Forelimb muscle (tissue), 1 donor: ENCODE measurements at regions not wholly inside any gene's neighbourhood (a gene's known extent, or its start where the extent isn't known, plus 50 kb on each side); places are given as distances from the start of the nearest gene placed in this dataset.

Experiments used
- DNase-seq: peaks from one replicate; pipeline ENCODE4 v3.0.0-alpha.2; 2013; ENCODE audit warnings: low read depth

DNA sequence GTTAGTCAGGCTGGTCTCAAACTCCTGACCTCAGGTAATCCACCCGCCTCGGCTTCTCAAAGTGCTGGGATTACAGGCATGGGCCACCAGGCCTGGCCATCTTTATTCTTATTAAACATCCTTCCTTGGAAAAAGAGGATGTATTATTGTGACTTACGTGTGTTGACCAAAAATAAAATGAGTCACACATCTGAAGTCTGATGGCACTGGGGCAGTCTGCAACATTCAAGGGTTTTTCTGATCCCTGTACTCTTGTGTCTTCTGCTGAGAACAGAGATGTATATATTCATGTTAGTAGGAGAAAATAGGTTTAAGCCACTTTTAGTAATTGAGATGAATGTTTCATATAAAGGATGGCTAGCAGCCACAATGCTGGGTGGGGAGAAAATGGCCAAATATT lies 129.9 kb upstream of the RIPOR2 start:
- no peak for DNase-seq

GRCh38 chr6:25066593-25066992 lies 130.8 kb upstream of the RIPOR2 start:
- no peak for DNase-seq

DNA sequence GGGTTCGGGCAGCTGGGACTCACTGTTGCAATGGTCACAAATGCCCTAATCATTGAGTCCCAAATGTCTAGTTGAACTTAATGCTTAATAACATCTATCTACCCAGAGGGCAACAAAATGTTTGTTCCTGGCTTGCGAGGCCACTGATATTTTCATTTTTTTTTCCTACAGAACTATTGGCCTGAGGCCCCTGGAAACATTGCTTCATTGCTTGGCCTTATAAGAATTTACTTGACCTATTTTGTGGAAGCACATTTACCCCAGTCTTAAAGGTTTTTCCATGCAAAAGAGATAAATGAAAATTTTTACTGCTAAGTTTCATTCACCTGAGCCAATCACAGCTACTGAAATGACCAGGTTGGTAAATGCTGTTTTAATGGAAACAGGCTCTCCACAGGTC lies 133.1 kb upstream of the RIPOR2 start:
- no peak for DNase-seq

DNA sequence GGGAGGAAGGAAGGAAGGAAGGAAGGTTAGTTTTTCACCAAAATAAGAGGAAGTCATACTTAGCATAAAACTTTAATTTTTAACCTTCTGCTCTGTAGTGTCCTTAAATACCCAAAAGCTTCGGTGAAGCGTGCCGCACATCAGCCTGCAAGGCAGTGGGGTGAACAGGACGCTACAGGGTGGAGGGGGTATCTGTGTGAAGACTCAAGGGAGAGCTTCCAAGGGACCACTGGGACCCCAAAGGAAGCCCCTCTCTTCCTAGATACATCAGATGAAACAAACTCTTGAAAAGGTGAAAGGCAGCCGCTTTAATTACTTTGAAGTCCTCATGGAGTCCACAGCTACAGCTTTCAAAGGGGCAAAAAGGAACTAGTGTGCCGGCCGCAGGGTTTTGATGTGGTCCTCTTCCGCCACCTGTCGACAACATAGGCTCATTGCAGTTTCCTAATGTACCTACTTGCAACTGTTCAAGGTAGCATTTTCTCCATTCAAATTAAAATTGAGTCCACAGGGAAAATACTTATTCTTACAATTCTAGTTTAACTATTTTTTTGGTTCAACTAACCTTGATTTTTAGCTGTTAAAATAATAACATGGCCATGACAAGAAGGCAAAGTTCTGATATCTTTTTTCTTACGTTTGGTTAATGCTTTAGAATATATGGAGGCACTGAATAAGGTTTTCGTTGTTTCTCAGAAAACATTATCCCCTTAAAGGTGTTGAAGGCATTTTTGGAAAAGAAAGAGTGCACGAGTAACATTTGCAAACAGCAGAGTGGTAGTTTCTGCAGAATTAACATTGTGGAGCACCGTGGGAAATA lies 135.0 kb upstream of the RIPOR2 start:
- peak; percentile 59 for DNase-seq

GRCh38 chr6:25078141-25078540 lies 142.4 kb upstream of the RIPOR2 start:
- no peak for DNase-seq

DNA sequence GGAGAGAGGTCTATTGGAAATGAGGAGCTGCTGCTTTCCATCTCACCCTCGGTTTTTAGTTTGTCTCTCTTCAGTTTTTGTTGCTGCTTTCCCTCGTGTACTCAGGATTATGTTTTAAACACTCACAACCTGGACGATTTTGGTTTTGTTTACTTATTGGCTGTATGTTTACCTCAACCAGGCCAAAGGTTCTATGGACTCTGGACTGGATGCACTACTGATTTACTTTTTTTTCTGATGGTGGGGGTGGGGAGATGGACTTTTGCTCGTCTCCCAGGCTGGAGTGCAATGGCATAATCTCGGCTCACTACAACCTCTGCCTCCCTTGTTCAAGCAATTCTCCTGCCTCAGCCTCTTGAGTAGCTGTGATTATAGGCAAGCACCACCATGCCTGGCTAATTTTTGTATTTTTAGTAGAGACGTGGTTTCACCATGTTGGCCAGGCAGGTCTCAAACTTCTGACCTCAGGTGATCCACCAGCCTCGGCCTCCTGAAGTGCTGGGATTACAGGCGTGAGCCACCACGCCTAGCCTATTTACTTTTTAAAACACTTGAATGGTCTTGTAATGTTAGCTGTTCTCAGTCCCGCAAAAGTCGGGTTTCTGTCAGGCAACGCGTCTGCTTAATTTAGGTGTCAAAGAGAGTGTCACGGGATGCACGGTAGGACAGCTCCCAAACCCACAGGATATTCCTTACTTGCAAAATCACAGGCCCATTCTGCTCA lies 148.2 kb upstream of the RIPOR2 start:
- DNase-seq = no peak

GRCh38 chr6:25084508-25084833 lies 148.7 kb upstream of the RIPOR2 start:
- no peak for DNase-seq

GRCh38 chr6:25085756-25086155 lies 150.0 kb upstream of the RIPOR2 start:
- DNase-seq = no peak

GRCh38 chr6:25086500-25087091 lies 150.8 kb upstream of the RIPOR2 start:
- DNase-seq = no peak

- no peak for DNase-seq
Observed at GRCh38 chr6:25088513-25088912, 152.8 kb upstream of the RIPOR2 start.

DNA sequence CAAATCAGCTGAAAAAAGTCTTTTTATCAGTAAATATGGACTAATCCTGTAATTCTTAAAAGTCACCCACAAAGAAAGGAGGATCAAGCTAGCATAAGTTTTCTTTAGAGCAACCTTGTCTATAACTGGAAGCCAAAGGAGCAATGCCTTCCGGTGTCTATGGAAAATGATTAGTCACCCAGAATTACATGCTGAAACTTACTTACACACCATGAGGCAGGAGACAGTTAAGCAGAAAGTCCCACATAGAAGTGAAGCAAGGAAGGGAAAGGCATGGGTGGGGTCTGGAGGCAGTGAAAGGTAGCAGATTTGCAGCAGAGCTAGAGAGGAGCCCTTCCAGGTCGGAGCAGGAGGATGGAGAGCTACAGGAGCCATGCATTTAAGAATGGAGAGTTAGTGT lies 153.7 kb upstream of the RIPOR2 start:
- no peak for DNase-seq

DNA sequence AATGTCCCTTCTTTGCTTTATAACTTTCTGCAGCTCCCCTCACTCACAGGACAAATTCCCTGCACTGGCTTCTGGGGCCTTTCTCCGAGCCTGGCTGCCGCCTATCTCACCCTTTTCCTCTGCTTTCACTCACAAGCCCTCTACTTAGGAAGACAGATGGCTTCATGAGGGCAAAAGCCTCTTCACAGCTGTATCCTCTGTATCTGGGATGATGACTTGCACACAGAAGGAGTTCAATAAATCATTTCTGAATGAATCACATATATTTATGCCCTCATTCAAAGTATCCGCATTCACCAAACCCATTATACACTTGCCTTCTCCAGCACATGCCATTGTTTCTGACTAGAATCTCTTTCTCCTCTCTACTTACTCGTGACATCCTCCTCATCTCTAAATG lies 159.0 kb upstream of the RIPOR2 start:
- no peak for DNase-seq

DNA sequence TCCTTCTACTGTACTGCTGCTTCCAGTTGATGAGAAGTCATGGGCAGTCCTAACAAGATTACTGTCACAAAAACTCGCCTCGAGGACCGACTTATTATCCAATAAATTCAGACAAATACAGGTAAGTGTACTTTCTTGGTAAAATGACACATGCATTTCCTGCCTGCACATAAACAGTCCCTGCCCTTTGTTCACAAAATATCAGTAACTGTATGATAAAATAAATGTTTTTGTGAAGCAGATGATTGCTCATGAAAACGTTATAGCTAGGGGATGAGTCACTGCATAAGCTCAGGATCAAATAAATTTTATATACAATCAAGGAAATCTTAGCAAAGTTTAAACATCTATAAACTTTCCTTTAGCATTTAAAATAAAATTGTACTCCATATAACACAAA lies 164.5 kb upstream of the RIPOR2 start:
- no peak for DNase-seq

- DNase-seq = no peak
Observed at GRCh38 chr6:25103603-25104002, 167.8 kb upstream of the RIPOR2 start.

DNA sequence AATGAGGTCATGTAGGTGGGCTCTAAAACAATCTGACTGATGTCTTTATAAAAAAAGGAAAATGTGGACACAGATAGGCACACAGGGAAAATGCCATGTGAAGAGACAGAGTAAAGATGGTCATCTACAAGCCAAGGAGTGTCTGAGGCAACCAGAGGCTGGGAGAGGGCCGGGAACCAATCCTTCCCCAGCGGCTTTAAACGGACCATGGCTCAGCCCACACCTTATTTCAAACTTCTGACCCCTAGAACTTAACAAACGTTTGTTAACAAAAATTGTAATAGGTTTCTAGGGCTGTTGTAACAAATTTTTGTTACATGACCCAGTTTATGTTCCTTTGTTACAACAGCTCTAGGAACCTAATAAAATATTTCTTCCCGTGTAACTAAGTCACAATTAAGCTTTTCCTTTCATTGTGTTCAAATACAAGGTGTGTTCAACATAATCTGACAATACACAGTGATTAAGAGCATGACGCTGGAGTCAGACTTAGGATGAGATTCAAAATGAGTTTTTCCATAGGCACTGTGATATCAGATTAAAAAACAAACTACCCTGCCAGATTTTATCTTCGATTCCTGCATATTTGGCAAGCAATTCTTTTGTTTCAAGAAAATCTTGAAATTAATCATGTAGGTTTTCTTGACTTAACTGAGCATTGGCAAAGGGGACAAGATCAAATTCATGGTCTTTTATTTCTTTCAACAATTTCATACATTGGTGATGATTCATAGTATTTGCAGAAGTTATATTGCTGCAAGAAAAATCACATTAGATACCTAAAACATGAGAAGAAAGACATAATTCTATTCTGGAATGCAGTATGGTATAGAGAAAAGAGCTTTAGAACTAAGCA lies 169.5 kb upstream of the RIPOR2 start:
- no peak for DNase-seq

DNA sequence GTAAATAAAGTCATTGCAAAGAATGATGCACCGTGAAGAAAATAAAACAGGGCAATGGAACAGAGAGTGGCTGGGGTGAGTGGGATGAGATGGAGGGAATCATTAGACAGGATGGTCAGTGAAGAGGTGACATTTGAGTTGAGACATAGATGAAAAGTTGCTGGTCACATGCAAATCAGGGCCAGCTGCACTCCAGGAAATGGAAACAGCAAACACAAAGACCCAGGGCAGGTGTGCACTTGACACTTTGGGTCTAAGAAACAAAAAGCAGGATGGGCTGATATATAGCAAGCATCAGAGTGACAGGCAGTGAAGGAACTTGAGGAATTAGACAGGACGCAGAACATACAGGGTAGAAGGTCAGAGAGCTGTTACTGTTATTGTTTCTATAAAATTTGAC lies 171.5 kb upstream of the RIPOR2 start:
- DNase-seq = no peak

DNA sequence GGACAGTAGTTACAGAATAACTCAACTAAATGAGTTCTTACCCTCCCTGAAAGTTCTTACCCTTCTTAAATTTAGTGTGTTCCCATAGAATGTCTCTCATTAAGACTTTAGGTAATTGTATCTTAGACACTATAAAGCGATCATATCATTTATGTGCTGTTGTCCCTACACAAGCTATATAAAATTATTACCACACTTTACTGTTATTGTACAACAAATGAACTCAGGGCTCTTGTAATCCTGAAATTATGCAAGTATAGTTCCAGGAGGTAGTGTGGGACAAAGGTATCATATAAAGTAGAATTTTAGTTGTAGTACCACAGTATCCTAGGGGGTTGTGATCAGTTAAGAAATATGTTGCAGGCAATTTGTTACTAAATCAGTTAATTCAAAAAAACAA lies 167.4 kb upstream of the CARMIL1 start:
- DNase-seq = no peak

GRCh38 chr6:25112322-25112773 lies 166.8 kb upstream of the CARMIL1 start:
- DNase-seq = no peak

DNA sequence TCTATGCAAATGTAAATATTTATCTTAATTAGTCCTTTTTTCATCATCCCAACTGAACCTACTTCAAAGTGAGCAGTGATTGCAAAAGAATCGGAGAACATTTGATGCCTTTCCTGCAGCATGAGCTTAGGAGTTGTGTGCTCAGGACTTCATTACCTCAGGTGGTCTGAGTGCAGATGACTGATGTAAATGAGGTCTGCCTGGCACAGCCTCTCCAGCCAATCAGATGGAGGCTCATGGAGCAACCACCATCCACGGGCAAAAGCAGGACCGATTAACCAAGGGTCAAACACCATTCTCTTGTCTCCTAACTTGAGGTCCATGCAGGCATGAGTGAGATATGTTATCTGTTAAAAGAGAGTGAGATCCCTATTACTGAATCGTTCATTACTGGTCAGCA lies 165.7 kb upstream of the CARMIL1 start:
- no peak for DNase-seq

- no peak for DNase-seq
Observed at GRCh38 chr6:25118038-25118437, 161.1 kb upstream of the CARMIL1 start.

- DNase-seq = no peak
Observed at GRCh38 chr6:25121186-25121585, 158.0 kb upstream of the CARMIL1 start.

GRCh38 chr6:25122001-25122400 lies 157.2 kb upstream of the CARMIL1 start:
- DNase-seq = no peak
